ENCODE measurements at regions not wholly inside any gene's neighbourhood (a gene's known extent, or its start where the extent isn't known, plus 50 kb on each side); places are given as distances from the start of the nearest gene placed in this dataset.

DNA sequence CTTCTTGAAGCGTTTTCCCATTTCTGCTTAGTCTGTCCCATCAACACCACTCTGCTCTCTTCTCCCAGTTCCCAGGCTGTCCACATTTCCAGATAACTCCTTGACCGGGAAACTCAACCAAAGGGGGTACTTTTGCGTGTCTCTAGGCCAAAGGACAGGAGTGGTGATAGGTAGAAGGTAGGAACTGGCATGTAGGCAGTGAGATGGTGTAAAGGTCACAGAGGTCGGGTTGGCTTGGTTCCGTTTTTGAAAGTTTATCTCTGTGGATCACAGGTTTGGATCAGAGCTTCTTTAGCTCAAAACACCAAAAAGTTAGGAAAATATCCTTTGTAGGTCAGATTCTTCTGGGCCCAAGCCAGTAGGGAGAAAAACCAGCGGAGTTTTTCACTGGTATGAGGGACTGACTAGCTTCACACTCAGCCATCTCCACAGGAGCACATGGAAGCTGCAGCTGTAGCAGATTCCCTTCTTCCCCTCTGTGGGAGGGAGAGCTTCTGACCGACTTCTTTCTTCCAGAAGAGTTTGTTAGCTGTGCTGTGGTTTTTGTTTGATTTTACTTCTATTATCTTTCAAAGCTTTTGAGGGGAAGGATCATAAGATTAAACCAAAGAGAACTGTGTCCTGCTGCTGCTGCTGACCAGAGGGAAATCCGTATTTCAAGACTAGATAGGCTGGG is 98.4 kb upstream of the DMRT1 start:
- WGBS, 5 donors, result 69 to 80% (median 74%) methylated on average over 8 of the region's 8 CpGs
- Histone ChIP-seq H3K27ac (peak overlapping the region in 4 of 5 donors; percentile 25 to 81 (median 31)), H3K36me3 (peaks cover 23 to 95% (median 90%) of the 10 kb centered on the region in 4 donors)

DNA sequence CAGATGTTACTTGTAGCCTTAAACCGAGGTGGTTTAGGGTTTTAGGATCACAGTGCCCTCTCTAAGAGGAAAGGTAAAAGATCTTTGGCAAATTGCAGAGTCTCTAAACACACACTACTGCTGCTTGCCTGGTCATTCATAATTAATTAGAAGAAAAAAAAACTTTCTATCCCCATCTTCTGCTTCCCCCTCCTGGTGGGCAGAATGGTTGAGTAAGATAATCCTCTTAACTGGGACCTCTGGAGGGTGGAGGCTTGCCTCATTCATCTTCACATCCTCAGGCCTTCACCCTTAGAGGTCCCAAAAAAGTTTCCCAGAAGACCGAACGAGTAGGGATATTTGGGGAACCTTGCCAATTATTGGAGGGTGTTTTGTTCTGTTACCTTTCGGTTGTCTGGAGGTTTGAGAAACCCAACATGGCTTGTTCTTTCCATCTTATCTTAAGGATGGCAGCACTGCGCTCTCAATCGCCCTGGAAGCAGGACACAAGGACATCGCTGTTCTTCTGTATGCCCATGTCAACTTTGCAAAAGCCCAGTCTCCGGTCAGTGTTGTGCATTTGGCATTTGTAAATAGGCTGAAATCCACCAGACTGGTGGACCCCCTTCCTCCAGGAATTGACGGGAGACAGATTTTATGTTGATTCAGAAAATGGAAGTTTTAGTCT is 97.3 kb upstream of the DMRT1 start:
- no peak overlapping the region for H3K4me3 ChIP-seq
- no peaks in the 10 kb centered on the region for H3K9me3 ChIP-seq
- TF ChIP-seq, protein P1, sequence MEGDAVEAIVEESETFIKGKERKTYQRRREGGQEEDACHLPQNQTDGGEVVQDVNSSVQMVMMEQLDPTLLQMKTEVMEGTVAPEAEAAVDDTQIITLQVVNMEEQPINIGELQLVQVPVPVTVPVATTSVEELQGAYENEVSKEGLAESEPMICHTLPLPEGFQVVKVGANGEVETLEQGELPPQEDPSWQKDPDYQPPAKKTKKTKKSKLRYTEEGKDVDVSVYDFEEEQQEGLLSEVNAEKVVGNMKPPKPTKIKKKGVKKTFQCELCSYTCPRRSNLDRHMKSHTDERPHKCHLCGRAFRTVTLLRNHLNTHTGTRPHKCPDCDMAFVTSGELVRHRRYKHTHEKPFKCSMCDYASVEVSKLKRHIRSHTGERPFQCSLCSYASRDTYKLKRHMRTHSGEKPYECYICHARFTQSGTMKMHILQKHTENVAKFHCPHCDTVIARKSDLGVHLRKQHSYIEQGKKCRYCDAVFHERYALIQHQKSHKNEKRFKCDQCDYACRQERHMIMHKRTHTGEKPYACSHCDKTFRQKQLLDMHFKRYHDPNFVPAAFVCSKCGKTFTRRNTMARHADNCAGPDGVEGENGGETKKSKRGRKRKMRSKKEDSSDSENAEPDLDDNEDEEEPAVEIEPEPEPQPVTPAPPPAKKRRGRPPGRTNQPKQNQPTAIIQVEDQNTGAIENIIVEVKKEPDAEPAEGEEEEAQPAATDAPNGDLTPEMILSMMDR (IDR thresholded peaks at IDR 0.05), result no peak
- TF ChIP-seq POLR2A (IDR thresholded peaks at IDR 0.05), result no peak
- TF ChIP-seq EP300 (IDR thresholded peaks at IDR 0.05), result no peak
- TF ChIP-seq POLR2AphosphoS5 (IDR thresholded peaks at IDR 0.05), result no peak
- H3K4me1 ChIP-seq, result peaks cover 6 to 51% (median 25%) of the 10 kb centered on the region in 4 donors
- WGBS, 5 donors, result 84 to 95% (median 91%) methylated on average over 9 of the region's 9 CpGs
- no peaks in the 10 kb centered on the region for H3K27me3 ChIP-seq
- peaks cover 23 to 84% (median 80%) of the 10 kb centered on the region in 4 donors for H3K36me3 ChIP-seq
- DNase-seq, result no peak
- H3K27ac ChIP-seq, result peak overlapping the region in 4 of 5 donors; percentile 2 to 81 (median 64)
- intact Hi-C loops (cut with DNase I; ENCODE audit: low total_unique reads), result no loop called here

More for the DNA sequence above, 98.4 kb upstream of the DMRT1 start:
- Histone ChIP-seq H3K4me3 (no peak overlapping the region), H3K4me1 (peaks cover 6 to 62% (median 31%) of the 10 kb centered on the region in 4 donors), H3K9me3 (no peaks in the 10 kb centered on the region), H3K27me3 (no peaks in the 10 kb centered on the region)
- TF ChIP-seq POLR2AphosphoS5 (IDR thresholded peaks at IDR 0.05), result no peak
- no peak for TF ChIP-seq EP300 (IDR thresholded peaks at IDR 0.05)
- no peak for TF ChIP-seq POLR2A (IDR thresholded peaks at IDR 0.05)
- TF ChIP-seq, protein P1 (IDR thresholded peaks at IDR 0.05), result no peak
- no peak for DNase-seq
- intact Hi-C loops (cut with DNase I; ENCODE audit: low total_unique reads), result no loop called here

DNA sequence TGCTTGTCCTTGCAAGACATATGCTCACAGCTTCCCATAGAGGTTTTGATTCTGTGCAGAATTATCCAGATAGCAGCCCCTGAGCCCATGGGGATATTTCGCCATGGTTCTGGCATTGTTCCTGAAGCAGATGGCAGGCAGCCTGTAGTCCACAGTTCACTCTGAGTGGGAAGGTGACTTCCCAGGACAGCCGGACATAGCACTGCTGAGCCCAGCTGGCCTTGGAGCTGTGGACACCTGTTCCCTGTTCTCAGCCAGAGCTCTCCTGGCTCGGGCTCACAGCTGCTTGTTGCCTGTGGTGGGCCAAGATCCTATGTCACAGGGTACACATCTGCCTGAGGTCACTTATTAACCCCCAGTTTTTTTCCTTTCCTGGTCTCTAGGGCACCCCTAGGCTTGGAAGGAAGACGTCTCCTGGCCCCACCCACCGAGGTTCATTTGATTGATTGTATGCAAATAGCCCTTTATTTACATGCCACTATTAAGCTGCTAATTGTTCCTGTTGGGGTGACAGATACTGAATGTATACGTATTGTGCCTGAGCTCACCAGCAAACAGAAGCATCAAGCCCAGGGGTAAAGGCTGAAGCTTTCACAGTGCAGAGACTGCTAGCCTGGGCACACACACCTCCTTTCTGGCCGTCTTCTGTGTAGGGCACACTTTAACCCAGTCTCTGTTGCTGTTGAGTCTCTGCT is 96.6 kb upstream of the DMRT1 start:
- H3K27ac ChIP-seq, result peak overlapping the region in 4 of 5 donors; percentile 47 to 81 (median 64)
- H3K4me3 ChIP-seq, result no peak overlapping the region
- peak; percentile 41 to 69 for DNase-seq
- H3K4me1 ChIP-seq, result peaks cover 6 to 44% (median 21%) of the 10 kb centered on the region in 4 donors
- intact Hi-C loops (cut with DNase I; ENCODE audit: low total_unique reads), result no loop called here
- H3K9me3 ChIP-seq, result no peaks in the 10 kb centered on the region
- no peaks in the 10 kb centered on the region for H3K27me3 ChIP-seq
- peaks cover 23 to 77% (median 73%) of the 10 kb centered on the region in 4 donors for H3K36me3 ChIP-seq
- TF ChIP-seq POLR2A (IDR thresholded peaks at IDR 0.05) (no peak), POLR2AphosphoS5 (IDR thresholded peaks at IDR 0.05) (peak; percentile 34 to 61 (median 51)), EP300 (IDR thresholded peaks at IDR 0.05) (no peak)
- TF ChIP-seq, protein P1 (IDR thresholded peaks at IDR 0.05), result no peak
- WGBS, 5 donors, result 46 to 57% (median 51%) methylated on average over 6 to 7 of the region's 7 CpGs

DNA sequence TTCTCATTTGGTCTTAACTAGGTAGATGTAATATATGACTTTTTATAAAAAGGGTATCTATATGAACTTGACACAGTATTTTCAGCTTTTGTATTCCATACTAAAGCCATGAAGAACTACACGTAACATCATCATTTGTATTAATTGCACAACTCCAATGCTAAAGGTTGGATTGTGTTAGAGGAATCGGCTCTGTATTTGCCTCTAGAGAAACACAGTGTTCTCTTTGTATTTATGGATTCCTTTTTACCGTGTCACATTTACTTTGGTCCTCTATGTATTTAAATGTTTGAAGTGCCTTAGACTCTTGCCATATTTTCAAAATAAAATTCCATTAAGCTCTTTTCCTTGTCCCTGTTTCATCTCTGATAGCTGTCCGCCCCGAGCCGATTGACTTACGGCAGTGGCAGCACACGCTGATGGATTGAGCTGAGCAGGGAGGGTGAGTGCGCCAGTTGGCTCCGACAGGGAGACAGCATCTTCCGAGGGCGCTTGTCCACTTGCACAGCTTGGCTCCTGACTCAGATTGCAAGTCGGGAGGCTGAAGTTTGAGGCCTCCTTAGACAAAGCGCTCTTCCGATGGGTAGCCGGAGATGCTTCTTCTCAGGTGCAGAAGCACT is 95.6 kb upstream of the DMRT1 start:
- Histone ChIP-seq H3K27ac (peak overlapping the region in 4 of 5 donors; percentile 52 to 81 (median 66)), H3K27me3 (no peaks in the 10 kb centered on the region), H3K4me1 (peaks cover 6 to 52% (median 25%) of the 10 kb centered on the region in 4 donors), H3K9me3 (no peaks in the 10 kb centered on the region), H3K36me3 (peaks cover 22 to 68% (median 64%) of the 10 kb centered on the region in 4 donors), H3K4me3 (no peak overlapping the region)
- DNase-seq, result no peak
- WGBS, 5 donors, result 79 to 91% (median 86%) methylated on average over 16 of the region's 16 CpGs
- TF ChIP-seq POLR2AphosphoS5 (IDR thresholded peaks at IDR 0.05) (peak; percentile 6 to 57 (median 46)), POLR2A (IDR thresholded peaks at IDR 0.05) (no peak), EP300 (IDR thresholded peaks at IDR 0.05) (no peak)
- TF ChIP-seq, protein P1 (IDR thresholded peaks at IDR 0.05), result no peak
- intact Hi-C loops (cut with DNase I; ENCODE audit: low total_unique reads), result no loop called here
